Bronchial epithelial cell (primary cell): ENCODE measurements at regions not wholly inside any gene's neighbourhood (a gene's known extent, or its start where the extent isn't known, plus 50 kb on each side); places are given as distances from the start of the nearest gene placed in this dataset.

Experiments used
- DNase-seq: peaks from one replicate; pipeline ENCODE4 v3.0.0-alpha.2; 2010; ENCODE audit warnings: low read depth
- FAIRE-seq: peaks from 2 replicates; lab custom pipeline; 2011; peaks lifted over from hg19 to GRCh38; lab: Jason Lieb, UNC
- H3K27me3 ChIP-seq: 2 replicates; pipeline ENCODE4 v1.5.1; 2011; ENCODE audit warnings: low read length; ENCODE audit not compliant: control insufficient read depth, insufficient read depth
- H3K36me3 ChIP-seq: 2 replicates; pipeline ENCODE4 v1.5.1; 2011; ENCODE audit warnings: low read length; ENCODE audit not compliant: control insufficient read depth, insufficient read depth
- H3K4me3 ChIP-seq: 2 replicates; pipeline ENCODE4 v1.5.1; 2011; ENCODE audit warnings: mild to moderate bottlenecking, low read depth, low read length, control low read depth
- CTCF ChIP-seq: IDR thresholded peaks from 2 replicates; pipeline ENCODE4 v1.5.1; 2011; ENCODE audit warnings: mild to moderate bottlenecking, moderate library complexity, low read length, control low read depth, inconsistent platforms; ENCODE audit not compliant: insufficient read depth, severe bottlenecking

- FAIRE-seq (no peak), DNase-seq (no peak)
- H3K27me3 ChIP-seq = no peaks in the 10 kb centered on the region
- no peaks in the 10 kb centered on the region for H3K36me3 ChIP-seq
- no peak for TF ChIP-seq CTCF
- H3K4me3 ChIP-seq = no peak overlapping the region
Measured at GRCh38 chr10:24149640-24150039, 59.3 kb upstream of the KIAA1217 start.

GRCh38 chr10:24150853-24151252 lies 58.1 kb upstream of the KIAA1217 start:
- FAIRE-seq (no peak), DNase-seq (no peak)
- no peak for TF ChIP-seq CTCF
- Histone ChIP-seq H3K4me3 (no peak overlapping the region), H3K36me3 (no peaks in the 10 kb centered on the region), H3K27me3 (no peaks in the 10 kb centered on the region)

GRCh38 chr10:24152270-24152669 lies 56.7 kb upstream of the KIAA1217 start:
- Histone ChIP-seq H3K4me3 (no peak overlapping the region), H3K27me3 (no peaks in the 10 kb centered on the region)
- FAIRE-seq = no peak

DNA sequence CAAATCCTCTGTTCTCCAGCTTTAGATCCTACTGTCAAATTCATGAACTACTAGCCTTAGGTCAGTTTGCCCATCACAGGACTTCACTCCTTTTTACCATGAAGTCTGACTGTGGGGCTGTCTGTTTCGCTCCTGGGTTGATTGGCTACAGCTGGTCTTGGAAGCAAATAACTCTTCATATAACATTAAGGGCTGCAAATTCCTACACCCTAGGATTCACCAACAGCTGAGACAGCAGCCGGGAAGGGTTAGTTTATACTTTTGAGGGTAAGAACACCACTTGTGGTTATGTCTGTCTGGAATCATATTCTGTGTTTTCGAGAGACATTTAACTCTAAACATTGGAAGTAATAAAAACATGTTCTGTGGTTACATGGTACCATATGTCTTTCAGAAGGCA lies 55.9 kb upstream of the KIAA1217 start:
- FAIRE-seq (no peak), DNase-seq (no peak)
- Histone ChIP-seq H3K4me3 (no peak overlapping the region), H3K27me3 (no peaks in the 10 kb centered on the region), H3K36me3 (no peaks in the 10 kb centered on the region)
- no peak for TF ChIP-seq CTCF

More at GRCh38 chr10:24152270-24152669, 56.7 kb upstream of the KIAA1217 start:
- H3K36me3 ChIP-seq = no peaks in the 10 kb centered on the region
- DNase-seq = no peak
- TF ChIP-seq CTCF = no peak

GRCh38 chr10:24153537-24153936 lies 55.4 kb upstream of the KIAA1217 start:
- no peaks in the 10 kb centered on the region for H3K27me3 ChIP-seq
- H3K4me3 ChIP-seq = no peak overlapping the region
- FAIRE-seq = no peak
- TF ChIP-seq CTCF = no peak
- no peak for DNase-seq
- H3K36me3 ChIP-seq = no peaks in the 10 kb centered on the region

GRCh38 chr10:24156686-24157085 lies 52.3 kb upstream of the KIAA1217 start:
- TF ChIP-seq CTCF = no peak
- no peak overlapping the region for H3K4me3 ChIP-seq
- DNase-seq (peak; percentile 70), FAIRE-seq (no peak)
- H3K27me3 ChIP-seq = no peaks in the 10 kb centered on the region
- H3K36me3 ChIP-seq = no peaks in the 10 kb centered on the region
